GM12878 (cell line): ENCODE measurements at regions not wholly inside any gene's neighbourhood (a gene's known extent, or its start where the extent isn't known, plus 50 kb on each side); places are given as distances from the start of the nearest gene placed in this dataset.

ENCODE experiments used
- ATF7 ChIP-seq: fragments of 450-650 bp; IDR thresholded peaks from 2 replicates; pipeline ENCODE4 v1.6.1; 2016; ENCODE audit warnings: low read depth, mild to moderate bottlenecking
- CHD2 ChIP-seq: IDR thresholded peaks from 2 replicates; pipeline ENCODE4 v1.6.1; 2011; ENCODE audit warnings: low read depth, low read length, improper control_type of control experiment, borderline replicate concordance
- CREM ChIP-seq: IDR thresholded peaks from 2 replicates; pipeline ENCODE4 v1.6.1; 2014; ENCODE audit warnings: antibody characterized with exemption, low read depth
- EGR1 ChIP-seq, 2 experiments: IDR thresholded peaks; 1 replicate in 1 of 2; 2 replicates in 1 of 2; pipeline ENCODE4 v1.6.1; 2011 to 2012; ENCODE audit warnings: low read depth in 2 of 2, low read length in 2 of 2, borderline replicate concordance in 1 of 2, mild to moderate bottlenecking in 1 of 2, moderate library complexity in 1 of 2
- MEF2A ChIP-seq: IDR thresholded peaks from 2 replicates; pipeline ENCODE4 v1.6.1; 2011; ENCODE audit warnings: low read depth, mild to moderate bottlenecking, low read length, moderate library complexity; ENCODE audit not compliant: insufficient read depth
- MTA2 ChIP-seq: fragments of 450-650 bp; IDR thresholded peaks from 2 replicates; pipeline ENCODE4 v1.6.1; 2016; ENCODE audit warnings: low read depth, mild to moderate bottlenecking, moderate library complexity
- NR2F1 ChIP-seq: fragments of 450-650 bp; conservative IDR thresholded peaks from 2 replicates; pipeline ENCODE4 v1.6.1; 2017; ENCODE audit warnings: mild to moderate bottlenecking
- NRF1 ChIP-seq: conservative IDR thresholded peaks from 2 replicates; pipeline ENCODE4 v1.6.1; 2011; ENCODE audit warnings: mild to moderate bottlenecking, low read depth, low read length, improper control_type of control experiment
- PAX5 ChIP-seq: IDR thresholded peaks from 2 replicates; pipeline ENCODE4 v1.6.1; 2011; ENCODE audit warnings: low read depth, low read length, borderline replicate concordance
- SIX5 ChIP-seq: IDR thresholded peaks from 2 replicates; pipeline ENCODE4 v1.6.1; 2011; ENCODE audit warnings: mild to moderate bottlenecking, low read depth, low read length, moderate library complexity; ENCODE audit not compliant: severe bottlenecking
- SRF ChIP-seq, 2 experiments: IDR thresholded peaks; 2 replicates each; pipeline ENCODE4 v1.6.1; 2011; ENCODE audit warnings: low read depth in 2 of 2, low read length in 2 of 2, mild to moderate bottlenecking in 1 of 2, moderate library complexity in 1 of 2
- STAT3 ChIP-seq: IDR thresholded peaks from 2 replicates; pipeline ENCODE4 v1.6.1; 2011; ENCODE audit warnings: low read depth, low read length, improper control_type of control experiment
- TAF1 ChIP-seq: IDR thresholded peaks from 2 replicates; pipeline ENCODE4 v1.6.1; 2011; ENCODE audit warnings: mild to moderate bottlenecking, low read depth, low read length, borderline replicate concordance
- TCF12 ChIP-seq: IDR thresholded peaks from 2 replicates; pipeline ENCODE4 v1.6.1; 2011; ENCODE audit warnings: low read depth, mild to moderate bottlenecking, low read length
- TCF3 ChIP-seq: IDR thresholded peaks from 2 replicates; pipeline ENCODE4 v1.6.1; 2012; ENCODE audit warnings: low read depth, mild to moderate bottlenecking, low read length, borderline replicate concordance; ENCODE audit not compliant: insufficient read depth
- TCF7 ChIP-seq: IDR thresholded peaks from 2 replicates; pipeline ENCODE4 v1.6.1; 2014; ENCODE audit warnings: antibody characterized with exemption, borderline replicate concordance
- TF ChIP-seq, protein P1 (sequence below): fragments of 450-650 bp; conservative IDR thresholded peaks from 2 replicates; pipeline ENCODE4 v1.6.1; 2017; ENCODE audit warnings: mild to moderate bottlenecking, moderate library complexity
- TF ChIP-seq, protein P2 (sequence below): fragments of 450-650 bp; formaldehyde crosslinking; IDR thresholded peaks from 2 replicates; pipeline ENCODE4 v1.4.0; 2022; ENCODE audit warnings: mild to moderate bottlenecking, moderate library complexity
- TF ChIP-seq, protein P3 (sequence below): fragments of 450-650 bp; IDR thresholded peaks from 2 replicates; pipeline ENCODE4 v1.6.1; 2017; ENCODE audit warnings: low read depth, mild to moderate bottlenecking, moderate library complexity
- TF ChIP-seq, protein P4 (sequence below): fragments of 450-650 bp; IDR thresholded peaks from 2 replicates; pipeline ENCODE4 v1.6.1; 2017; ENCODE audit warnings: mild to moderate bottlenecking, moderate library complexity

DNA sequence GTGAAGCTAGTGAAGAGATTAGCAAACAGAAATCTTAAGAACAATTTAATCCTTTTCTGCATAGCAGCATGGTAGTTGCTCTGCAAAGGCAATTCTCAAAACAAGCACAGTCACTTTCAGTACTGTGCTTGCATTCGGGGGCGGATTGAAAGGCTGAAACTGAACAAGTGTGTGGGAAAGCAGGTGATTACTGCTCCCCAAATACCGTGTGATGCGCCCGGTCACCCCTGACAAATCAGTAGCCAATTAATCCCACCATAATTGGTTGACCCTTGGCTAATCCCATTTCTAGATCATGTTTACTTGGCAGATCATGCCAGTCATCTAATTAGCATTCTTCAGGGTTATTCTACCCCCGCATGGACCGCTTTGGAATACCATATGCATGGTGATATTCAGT lies 76.5 kb upstream of the ADRB1 start (continued):
- TF ChIP-seq SIX5, result no peak
- TF ChIP-seq TCF7, result no peak
- no peak for TF ChIP-seq NRF1
- TF ChIP-seq, protein P1, sequence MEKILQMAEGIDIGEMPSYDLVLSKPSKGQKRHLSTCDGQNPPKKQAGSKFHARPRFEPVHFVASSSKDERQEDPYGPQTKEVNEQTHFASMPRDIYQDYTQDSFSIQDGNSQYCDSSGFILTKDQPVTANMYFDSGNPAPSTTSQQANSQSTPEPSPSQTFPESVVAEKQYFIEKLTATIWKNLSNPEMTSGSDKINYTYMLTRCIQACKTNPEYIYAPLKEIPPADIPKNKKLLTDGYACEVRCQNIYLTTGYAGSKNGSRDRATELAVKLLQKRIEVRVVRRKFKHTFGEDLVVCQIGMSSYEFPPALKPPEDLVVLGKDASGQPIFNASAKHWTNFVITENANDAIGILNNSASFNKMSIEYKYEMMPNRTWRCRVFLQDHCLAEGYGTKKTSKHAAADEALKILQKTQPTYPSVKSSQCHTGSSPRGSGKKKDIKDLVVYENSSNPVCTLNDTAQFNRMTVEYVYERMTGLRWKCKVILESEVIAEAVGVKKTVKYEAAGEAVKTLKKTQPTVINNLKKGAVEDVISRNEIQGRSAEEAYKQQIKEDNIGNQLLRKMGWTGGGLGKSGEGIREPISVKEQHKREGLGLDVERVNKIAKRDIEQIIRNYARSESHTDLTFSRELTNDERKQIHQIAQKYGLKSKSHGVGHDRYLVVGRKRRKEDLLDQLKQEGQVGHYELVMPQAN, result no peak
- peak; percentile 24; the same call in 1 of the 2 replicates for TF ChIP-seq CREM
- TF ChIP-seq, protein P2, sequence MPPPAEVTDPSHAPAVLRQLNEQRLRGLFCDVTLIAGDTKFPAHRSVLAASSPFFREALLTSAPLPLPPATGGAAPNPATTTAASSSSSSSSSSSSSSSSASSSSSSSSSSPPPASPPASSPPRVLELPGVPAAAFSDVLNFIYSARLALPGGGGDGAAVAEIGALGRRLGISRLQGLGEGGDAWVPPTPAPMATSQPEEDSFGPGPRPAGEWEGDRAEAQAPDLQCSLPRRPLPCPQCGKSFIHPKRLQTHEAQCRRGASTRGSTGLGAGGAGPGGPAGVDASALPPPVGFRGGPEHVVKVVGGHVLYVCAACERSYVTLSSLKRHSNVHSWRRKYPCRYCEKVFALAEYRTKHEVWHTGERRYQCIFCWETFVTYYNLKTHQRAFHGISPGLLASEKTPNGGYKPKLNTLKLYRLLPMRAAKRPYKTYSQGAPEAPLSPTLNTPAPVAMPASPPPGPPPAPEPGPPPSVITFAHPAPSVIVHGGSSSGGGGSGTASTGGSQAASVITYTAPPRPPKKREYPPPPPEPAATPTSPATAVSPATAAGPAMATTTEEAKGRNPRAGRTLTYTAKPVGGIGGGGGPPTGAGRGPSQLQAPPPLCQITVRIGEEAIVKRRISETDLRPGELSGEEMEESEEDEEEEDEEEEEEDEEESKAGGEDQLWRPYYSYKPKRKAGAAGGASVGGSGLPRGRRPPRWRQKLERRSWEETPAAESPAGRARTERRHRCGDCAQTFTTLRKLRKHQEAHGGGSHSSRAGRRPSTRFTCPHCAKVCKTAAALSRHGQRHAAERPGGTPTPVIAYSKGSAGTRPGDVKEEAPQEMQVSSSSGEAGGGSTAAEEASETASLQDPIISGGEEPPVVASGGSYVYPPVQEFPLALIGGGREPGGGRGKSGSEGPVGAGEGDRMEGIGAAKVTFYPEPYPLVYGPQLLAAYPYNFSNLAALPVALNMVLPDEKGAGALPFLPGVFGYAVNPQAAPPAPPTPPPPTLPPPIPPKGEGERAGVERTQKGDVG (CRISPR knock-in tag), result no peak
- 0 out of 2 replicates have a peak, but pooled peaks have one; percentile 55 for TF ChIP-seq MTA2
- no peak for TF ChIP-seq STAT3
- no peak for TF ChIP-seq TAF1
- no peak for TF ChIP-seq TCF12
- 0 out of 2 replicates have a peak, but pooled peaks have one; percentile 19 for TF ChIP-seq NR2F1
- no peak for TF ChIP-seq ATF7
- TF ChIP-seq PAX5, result peak; percentile 46; the same call in 1 of the 2 replicates
- no peak for TF ChIP-seq TCF3
- TF ChIP-seq, protein P3, sequence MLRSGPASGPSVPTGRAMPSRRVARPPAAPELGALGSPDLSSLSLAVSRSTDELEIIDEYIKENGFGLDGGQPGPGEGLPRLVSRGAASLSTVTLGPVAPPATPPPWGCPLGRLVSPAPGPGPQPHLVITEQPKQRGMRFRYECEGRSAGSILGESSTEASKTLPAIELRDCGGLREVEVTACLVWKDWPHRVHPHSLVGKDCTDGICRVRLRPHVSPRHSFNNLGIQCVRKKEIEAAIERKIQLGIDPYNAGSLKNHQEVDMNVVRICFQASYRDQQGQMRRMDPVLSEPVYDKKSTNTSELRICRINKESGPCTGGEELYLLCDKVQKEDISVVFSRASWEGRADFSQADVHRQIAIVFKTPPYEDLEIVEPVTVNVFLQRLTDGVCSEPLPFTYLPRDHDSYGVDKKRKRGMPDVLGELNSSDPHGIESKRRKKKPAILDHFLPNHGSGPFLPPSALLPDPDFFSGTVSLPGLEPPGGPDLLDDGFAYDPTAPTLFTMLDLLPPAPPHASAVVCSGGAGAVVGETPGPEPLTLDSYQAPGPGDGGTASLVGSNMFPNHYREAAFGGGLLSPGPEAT, result no peak
- no peak for TF ChIP-seq CHD2
- TF ChIP-seq SRF (IDR thresholded peaks at IDR 0.05; ENCODE audit: low read depth in 2 of 2, low read length in 2 of 2), result no peak
- TF ChIP-seq, protein P4, sequence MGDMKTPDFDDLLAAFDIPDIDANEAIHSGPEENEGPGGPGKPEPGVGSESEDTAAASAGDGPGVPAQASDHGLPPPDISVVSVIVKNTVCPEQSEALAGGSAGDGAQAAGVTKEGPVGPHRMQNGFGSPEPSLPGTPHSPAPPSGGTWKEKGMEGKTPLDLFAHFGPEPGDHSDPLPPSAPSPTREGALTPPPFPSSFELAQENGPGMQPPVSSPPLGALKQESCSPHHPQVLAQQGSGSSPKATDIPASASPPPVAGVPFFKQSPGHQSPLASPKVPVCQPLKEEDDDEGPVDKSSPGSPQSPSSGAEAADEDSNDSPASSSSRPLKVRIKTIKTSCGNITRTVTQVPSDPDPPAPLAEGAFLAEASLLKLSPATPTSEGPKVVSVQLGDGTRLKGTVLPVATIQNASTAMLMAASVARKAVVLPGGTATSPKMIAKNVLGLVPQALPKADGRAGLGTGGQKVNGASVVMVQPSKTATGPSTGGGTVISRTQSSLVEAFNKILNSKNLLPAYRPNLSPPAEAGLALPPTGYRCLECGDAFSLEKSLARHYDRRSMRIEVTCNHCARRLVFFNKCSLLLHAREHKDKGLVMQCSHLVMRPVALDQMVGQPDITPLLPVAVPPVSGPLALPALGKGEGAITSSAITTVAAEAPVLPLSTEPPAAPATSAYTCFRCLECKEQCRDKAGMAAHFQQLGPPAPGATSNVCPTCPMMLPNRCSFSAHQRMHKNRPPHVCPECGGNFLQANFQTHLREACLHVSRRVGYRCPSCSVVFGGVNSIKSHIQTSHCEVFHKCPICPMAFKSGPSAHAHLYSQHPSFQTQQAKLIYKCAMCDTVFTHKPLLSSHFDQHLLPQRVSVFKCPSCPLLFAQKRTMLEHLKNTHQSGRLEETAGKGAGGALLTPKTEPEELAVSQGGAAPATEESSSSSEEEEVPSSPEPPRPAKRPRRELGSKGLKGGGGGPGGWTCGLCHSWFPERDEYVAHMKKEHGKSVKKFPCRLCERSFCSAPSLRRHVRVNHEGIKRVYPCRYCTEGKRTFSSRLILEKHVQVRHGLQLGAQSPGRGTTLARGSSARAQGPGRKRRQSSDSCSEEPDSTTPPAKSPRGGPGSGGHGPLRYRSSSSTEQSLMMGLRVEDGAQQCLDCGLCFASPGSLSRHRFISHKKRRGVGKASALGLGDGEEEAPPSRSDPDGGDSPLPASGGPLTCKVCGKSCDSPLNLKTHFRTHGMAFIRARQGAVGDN, result 0 out of 2 replicates have a peak, but pooled peaks have one; percentile 18
- 0 out of 3 replicates have a peak, but pooled peaks of 1 of the 2 experiments have one; percentile 14 for TF ChIP-seq EGR1 (IDR thresholded peaks at IDR 0.05; ENCODE audit: borderline replicate concordance in 1 of 2, low read depth in 2 of 2, low read length in 2 of 2)
- TF ChIP-seq MEF2A, result no peak
